Gastrocnemius medialis (tissue), 4 donors: ENCODE measurements at regions not wholly inside any gene's neighbourhood (a gene's known extent, or its start where the extent isn't known, plus 50 kb on each side); places are given as distances from the start of the nearest gene placed in this dataset.

ENCODE experiments used
- ATAC-seq, 2 donors: fragments of 150-250 bp; one replicate each; pipeline ENCODE4 v1.9.1; 2016
- DNase-seq, 2 donors: peaks; one replicate each; pipeline ENCODE4 v3.0.0-alpha.2; 2019
- H3K27ac ChIP-seq, 4 donors: fragments of 200-600 bp; sonication (generic); 1 replicate in 1 of 4; 2 replicates in 3 of 4; pipeline ENCODE4 v1.5.1; 2016 to 2018; ENCODE audit warnings: mild to moderate bottlenecking in 2 of 4, moderate library complexity in 1 of 4
- H3K27me3 ChIP-seq, 3 donors: fragments of 200-600 bp; sonication (generic) in 2 of 3; 1 replicate in 1 of 3; 2 replicates in 2 of 3; pipeline versions ENCODE4 v1.5.1 to v1.6.0; 2016 to 2019; ENCODE audit warnings: mild to moderate bottlenecking in 1 of 3, moderate library complexity in 1 of 3
- H3K36me3 ChIP-seq, 2 donors: fragments of 200-600 bp; sonication (generic) in 1 of 2; one replicate each; pipeline ENCODE4 v1.5.1; 2017 to 2018
- H3K4me1 ChIP-seq, 2 donors: fragments of 200-600 bp; sonication (generic) in 1 of 2; one replicate each; pipeline ENCODE4 v1.5.1; 2016 to 2017; ENCODE audit warnings: mild to moderate bottlenecking in 2 of 2
- H3K4me3 ChIP-seq, 4 donors: fragments of 200-600 bp; sonication (generic) in 3 of 4; 1 replicate in 1 of 4; 2 replicates in 3 of 4; pipeline ENCODE4 v1.5.1; 2016 to 2019; ENCODE audit warnings: mild to moderate bottlenecking in 2 of 4
- H3K9me3 ChIP-seq, 3 donors: fragments of 200-600 bp; sonication (generic) in 2 of 3; 1 replicate in 1 of 3; 2 replicates in 2 of 3; pipeline ENCODE4 v1.5.1; 2016 to 2019
- POLR2A ChIP-seq, 2 donors: fragments of 450-650 bp; IDR thresholded peaks; one replicate each; pipeline ENCODE4 v1.6.1; 2017; ENCODE audit warnings: antibody characterized with exemption in 2 of 2, mild to moderate bottlenecking in 2 of 2, moderate library complexity in 2 of 2
- in situ Hi-C, 4 donors: fragments of 200-750 bp; cut with MboI; loops; one replicate each; pipeline versions ENCODE4 v1.15.0 to v1.8.0; 2017; ENCODE audit warnings: low sequenced_read_pairs in 4 of 4
- intact Hi-C: fragments of 100-400 bp; cut with DNase I; formaldehyde crosslinking; loops from one replicate; pipeline ENCODE4 v1.15.1; 2023; ENCODE audit warnings: low total_unique reads
- TF ChIP-seq, protein P1 (sequence below), 5 experiments: fragments of 450-650 bp in 3 of 5; fragments of 200-600 bp in 2 of 5; sonication (generic) in 2 of 5; IDR thresholded peaks in 4 of 5; conservative IDR thresholded peaks in 1 of 5; 1 replicate in 4 of 5; 2 replicates in 1 of 5; pipeline ENCODE4 v1.5.1; 2016 to 2019; ENCODE audit warnings: antibody characterized with exemption in 5 of 5, mild to moderate bottlenecking in 3 of 5, moderate library complexity in 3 of 5

- no peak for ATAC-seq
- Histone ChIP-seq H3K27me3 (no peaks in the 10 kb centered on the region), H3K9me3 (no peaks in the 10 kb centered on the region), H3K4me1 (no peaks in the 10 kb centered on the region), H3K27ac (no peak overlapping the region), H3K4me3 (no peak overlapping the region), H3K36me3 (no peaks in the 10 kb centered on the region)
- DNase-seq, result no peak
- TF ChIP-seq, protein P1, sequence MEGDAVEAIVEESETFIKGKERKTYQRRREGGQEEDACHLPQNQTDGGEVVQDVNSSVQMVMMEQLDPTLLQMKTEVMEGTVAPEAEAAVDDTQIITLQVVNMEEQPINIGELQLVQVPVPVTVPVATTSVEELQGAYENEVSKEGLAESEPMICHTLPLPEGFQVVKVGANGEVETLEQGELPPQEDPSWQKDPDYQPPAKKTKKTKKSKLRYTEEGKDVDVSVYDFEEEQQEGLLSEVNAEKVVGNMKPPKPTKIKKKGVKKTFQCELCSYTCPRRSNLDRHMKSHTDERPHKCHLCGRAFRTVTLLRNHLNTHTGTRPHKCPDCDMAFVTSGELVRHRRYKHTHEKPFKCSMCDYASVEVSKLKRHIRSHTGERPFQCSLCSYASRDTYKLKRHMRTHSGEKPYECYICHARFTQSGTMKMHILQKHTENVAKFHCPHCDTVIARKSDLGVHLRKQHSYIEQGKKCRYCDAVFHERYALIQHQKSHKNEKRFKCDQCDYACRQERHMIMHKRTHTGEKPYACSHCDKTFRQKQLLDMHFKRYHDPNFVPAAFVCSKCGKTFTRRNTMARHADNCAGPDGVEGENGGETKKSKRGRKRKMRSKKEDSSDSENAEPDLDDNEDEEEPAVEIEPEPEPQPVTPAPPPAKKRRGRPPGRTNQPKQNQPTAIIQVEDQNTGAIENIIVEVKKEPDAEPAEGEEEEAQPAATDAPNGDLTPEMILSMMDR (IDR thresholded peaks at IDR 0.05 in 4 of 5, conservative IDR thresholded peaks at IDR 0.05 in 1 of 5), result no peak
- TF ChIP-seq POLR2A (IDR thresholded peaks at IDR 0.05), result no peak
- in situ Hi-C loops (no loop called here), intact Hi-C loops (no loop called here)
These were observed 332.3 kb downstream of the GATA3 start for GRCh38 chr10:8386781-8387180.

DNA sequence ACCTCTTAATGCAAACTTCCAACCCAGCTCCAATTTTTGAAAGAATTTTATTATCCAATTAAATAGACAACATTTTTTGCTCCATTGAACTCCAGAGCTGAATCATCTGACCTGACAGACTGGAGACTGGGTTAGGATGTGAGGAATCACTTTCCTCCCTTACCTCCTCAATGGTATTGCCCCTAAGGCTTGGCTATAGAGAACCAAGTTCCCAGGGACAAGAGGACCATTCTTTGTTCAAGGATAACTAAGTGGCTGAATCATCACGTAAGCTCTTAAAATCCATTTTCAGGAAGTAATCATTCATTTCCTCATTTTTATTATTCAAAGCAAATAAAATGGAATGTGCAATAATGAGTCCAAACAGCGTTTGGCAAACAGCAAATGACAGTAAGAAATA, 335.1 kb downstream of the GATA3 start:
- intact Hi-C loops, result no loop called here
- DNase-seq, result no peak

DNA sequence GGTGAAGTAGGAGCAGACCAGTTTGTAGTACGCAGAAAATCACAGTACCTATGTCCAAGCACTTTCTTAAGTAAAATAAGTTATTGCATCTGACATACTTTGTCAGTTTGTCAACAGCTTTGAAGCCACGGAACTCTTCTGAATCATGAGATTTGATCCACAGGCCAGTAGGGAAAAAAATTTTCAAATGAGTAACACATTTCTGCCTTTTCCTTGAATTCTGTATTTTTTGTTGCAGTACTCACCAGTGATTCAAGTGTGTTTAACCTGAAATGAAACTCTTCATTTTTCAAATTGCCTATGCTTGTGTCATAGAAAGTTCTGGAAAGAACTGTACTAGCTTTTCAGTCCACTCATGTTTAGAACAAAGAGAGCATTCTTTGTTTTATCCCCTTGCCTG, 337.7 kb downstream of the GATA3 start:
- Histone ChIP-seq H3K27me3 (no peaks in the 10 kb centered on the region), H3K4me1 (no peaks in the 10 kb centered on the region), H3K4me3 (no peak overlapping the region), H3K27ac (no peak overlapping the region), H3K9me3 (no peaks in the 10 kb centered on the region), H3K36me3 (no peaks in the 10 kb centered on the region)
- DNase-seq, result no peak
- TF ChIP-seq, protein P1 (IDR thresholded peaks at IDR 0.05 in 4 of 5, conservative IDR thresholded peaks at IDR 0.05 in 1 of 5), result no peak
- no peak for TF ChIP-seq POLR2A (IDR thresholded peaks at IDR 0.05)
- in situ Hi-C loops (no loop called here), intact Hi-C loops (no loop called here)
- no peak for ATAC-seq

More for the DNA sequence above, 335.1 kb downstream of the GATA3 start:
- no peaks in the 10 kb centered on the region for H3K36me3 ChIP-seq
- in situ Hi-C loops, result no loop called here
- no peaks in the 10 kb centered on the region for H3K4me1 ChIP-seq
- TF ChIP-seq, protein P1 (IDR thresholded peaks at IDR 0.05 in 4 of 5, conservative IDR thresholded peaks at IDR 0.05 in 1 of 5), result no peak
- TF ChIP-seq POLR2A (IDR thresholded peaks at IDR 0.05), result no peak
- no peak overlapping the region for H3K4me3 ChIP-seq
- no peak for ATAC-seq
- no peak overlapping the region for H3K27ac ChIP-seq
- H3K9me3 ChIP-seq, result no peaks in the 10 kb centered on the region
- H3K27me3 ChIP-seq, result no peaks in the 10 kb centered on the region

GRCh38 chr10:8393531-8393930, 339.0 kb downstream of the GATA3 start:
- H3K4me1 ChIP-seq, result no peaks in the 10 kb centered on the region
- no peaks in the 10 kb centered on the region for H3K36me3 ChIP-seq
- H3K9me3 ChIP-seq, result no peaks in the 10 kb centered on the region
- H3K27ac ChIP-seq, result no peak overlapping the region
- in situ Hi-C loops, result no loop called here
- ATAC-seq, result no peak
- H3K27me3 ChIP-seq, result no peaks in the 10 kb centered on the region
- H3K4me3 ChIP-seq, result no peak overlapping the region
- no peak for DNase-seq
- intact Hi-C loops, result no loop called here
- TF ChIP-seq, protein P1 (IDR thresholded peaks at IDR 0.05 in 4 of 5, conservative IDR thresholded peaks at IDR 0.05 in 1 of 5), result no peak
- TF ChIP-seq POLR2A (IDR thresholded peaks at IDR 0.05), result no peak

- H3K4me1 ChIP-seq, result no peaks in the 10 kb centered on the region
- in situ Hi-C loops (no loop called here), intact Hi-C loops (no loop called here)
- ATAC-seq (no peak), DNase-seq (no peak)
- no peak overlapping the region for H3K27ac ChIP-seq
- H3K36me3 ChIP-seq, result no peaks in the 10 kb centered on the region
- no peak overlapping the region for H3K4me3 ChIP-seq
- H3K9me3 ChIP-seq, result no peaks in the 10 kb centered on the region
- H3K27me3 ChIP-seq, result no peaks in the 10 kb centered on the region
- no peak for TF ChIP-seq POLR2A (IDR thresholded peaks at IDR 0.05)
- TF ChIP-seq, protein P1 (IDR thresholded peaks at IDR 0.05 in 4 of 5, conservative IDR thresholded peaks at IDR 0.05 in 1 of 5), result no peak
These were observed 342.2 kb downstream of the GATA3 start for GRCh38 chr10:8396675-8397074.
